A204.1 (cell line): ENCODE measurements at regions not wholly inside any gene's neighbourhood (a gene's known extent, or its start where the extent isn't known, plus 50 kb on each side); places are given as distances from the start of the nearest gene placed in this dataset.

Experiments used
- FAIRE-seq: peaks from 2 replicates; lab custom pipeline; 2012; peaks lifted over from hg19 to GRCh38; lab: Jason Lieb, UNC

- FAIRE-seq: no peak
Measured at GRCh38 chr21:16307256-16307655, 577.5 kb downstream of the USP25 start.

GRCh38 chr21:16308269-16308668 is 578.5 kb downstream of the USP25 start:
- FAIRE-seq: no peak

GRCh38 chr21:16309250-16309971 is 579.6 kb downstream of the USP25 start:
- no peak for FAIRE-seq

- no peak for FAIRE-seq
Measured at GRCh38 chr21:16310176-16310575, 580.4 kb downstream of the USP25 start.

- peak; percentile 58 for FAIRE-seq
Measured at GRCh38 chr21:16311229-16311628, 581.4 kb downstream of the USP25 start.

GRCh38 chr21:16312321-16312720 is 582.5 kb downstream of the USP25 start:
- FAIRE-seq: no peak

- FAIRE-seq: no peak
Measured at GRCh38 chr21:16315223-16315622, 585.4 kb downstream of the USP25 start.

- no peak for FAIRE-seq
Measured at GRCh38 chr21:16318651-16319300, 589.0 kb downstream of the USP25 start.

GRCh38 chr21:16320110-16320509 is 590.3 kb downstream of the USP25 start:
- FAIRE-seq: no peak

GRCh38 chr21:16322454-16322853 is 592.7 kb downstream of the USP25 start:
- no peak for FAIRE-seq

- no peak for FAIRE-seq
Measured at GRCh38 chr21:16323596-16323995, 593.8 kb downstream of the USP25 start.

- no peak for FAIRE-seq
Measured at GRCh38 chr21:16324630-16325029, 594.8 kb downstream of the USP25 start.

- FAIRE-seq: peak; percentile 99
Measured at GRCh38 chr21:16330082-16330907, 600.5 kb downstream of the USP25 start.

- FAIRE-seq: no peak
Measured at GRCh38 chr21:16330908-16331268, 601.1 kb downstream of the USP25 start.

- no peak for FAIRE-seq
Measured at GRCh38 chr21:16337266-16337665, 607.5 kb downstream of the USP25 start.

- FAIRE-seq: no peak
Measured at GRCh38 chr21:16342932-16343331, 613.1 kb downstream of the USP25 start.

- FAIRE-seq: no peak
Measured at GRCh38 chr21:16343776-16344175, 614.0 kb downstream of the USP25 start.

GRCh38 chr21:16345757-16346156 is 616.0 kb downstream of the USP25 start:
- FAIRE-seq: peak; percentile 32

- no peak for FAIRE-seq
Measured at GRCh38 chr21:16347223-16347622, 617.4 kb downstream of the USP25 start.

- FAIRE-seq: no peak
Measured at GRCh38 chr21:16353764-16354163, 624.0 kb downstream of the USP25 start.

- no peak for FAIRE-seq
Measured at GRCh38 chr21:16357994-16358393, 628.2 kb downstream of the USP25 start.

GRCh38 chr21:16358784-16359183 is 629.0 kb downstream of the USP25 start:
- FAIRE-seq: no peak

GRCh38 chr21:16363100-16363499 is 633.3 kb downstream of the USP25 start:
- FAIRE-seq: no peak
